NT2/D1 (cell line): ENCODE measurements at regions not wholly inside any gene's neighbourhood (a gene's known extent, or its start where the extent isn't known, plus 50 kb on each side); places are given as distances from the start of the nearest gene placed in this dataset.

Experiments used
- SUZ12 ChIP-seq: IDR thresholded peaks from 2 replicates; pipeline ENCODE4 v1.6.1; 2011; ENCODE audit not compliant: insufficient read length, insufficient read depth; ENCODE audit errors: extremely low read depth
- YY1 ChIP-seq: IDR thresholded peaks from 2 replicates; pipeline ENCODE4 v1.6.1; 2011; ENCODE audit not compliant: insufficient read length, insufficient read depth
- ZNF274 ChIP-seq: IDR thresholded peaks from 2 replicates; pipeline ENCODE4 v1.6.1; 2011; ENCODE audit warnings: mild to moderate bottlenecking, low read depth, low read length

- TF ChIP-seq YY1 (no peak), ZNF274 (no peak), SUZ12 (no peak)
Measured at GRCh38 chr5:107074996-107075395, 595.7 kb downstream of the EFNA5 start.
